SU-DHL-6 (cell line): ENCODE measurements at regions not wholly inside any gene's neighbourhood (a gene's known extent, or its start where the extent isn't known, plus 50 kb on each side); places are given as distances from the start of the nearest gene placed in this dataset.

ENCODE experiments used
- H2AFZ ChIP-seq: fragments of 200-600 bp; sonication (generic); 2 replicates; pipeline ENCODE4 v1.6.1; 2014; ENCODE audit warnings: low read depth, mild to moderate bottlenecking, moderate library complexity, mixed read lengths, antibody characterized with exemption, low read length; ENCODE audit not compliant: severe bottlenecking
- H3F3A ChIP-seq: fragments of 200-600 bp; shearing (Covaris generic); 2 replicates; pipeline ENCODE4 v1.6.0; 2016; ENCODE audit warnings: antibody characterized with exemption, mild to moderate bottlenecking; ENCODE audit not compliant: insufficient read depth
- H3K27ac ChIP-seq: fragments of 200-600 bp; sonication (generic); 2 replicates; pipeline ENCODE4 v1.5.1; 2016; ENCODE audit warnings: low read depth, mild to moderate bottlenecking, low read length, moderate library complexity, mixed read lengths
- H3K27me3 ChIP-seq: fragments of 200-600 bp; sonication (generic), shearing (Covaris generic); 2 replicates; pipeline ENCODE4 v1.6.0; 2014; ENCODE audit warnings: mild to moderate bottlenecking, low read length
- H3K36me3 ChIP-seq: fragments of 200-600 bp; sonication (generic); 2 replicates; pipeline ENCODE4 v1.6.1; 2014; ENCODE audit warnings: mild to moderate bottlenecking, low read length, mixed read lengths
- H3K4me2 ChIP-seq: fragments of 300-600, 200-600 bp; shearing (Covaris generic), sonication (generic); 2 replicates; pipeline ENCODE4 v1.6.0; 2014; ENCODE audit warnings: low read length, low read depth, mild to moderate bottlenecking; ENCODE audit not compliant: poor library complexity, severe bottlenecking
- H3K4me3 ChIP-seq: fragments of 200-600 bp; sonication (generic); 2 replicates; pipeline ENCODE4 v1.5.1; 2014; ENCODE audit warnings: antibody characterized with exemption, low read length, mild to moderate bottlenecking, mixed read lengths; ENCODE audit not compliant: insufficient read depth, poor library complexity, severe bottlenecking
- H3K79me2 ChIP-seq: fragments of 200-600 bp; sonication (generic); 2 replicates; pipeline ENCODE4 v1.6.1; 2014; ENCODE audit warnings: mild to moderate bottlenecking, low read length, moderate library complexity; ENCODE audit not compliant: insufficient read depth
- H3K9ac ChIP-seq: fragments of 200-600 bp; sonication (generic); 2 replicates; pipeline ENCODE4 v1.7.0; 2014; ENCODE audit warnings: mild to moderate bottlenecking, low read length
- H3K9me2 ChIP-seq: fragments of 200-600 bp; sonication (generic); replicated peaks from 2 replicates; pipeline ENCODE4 v1.6.1; 2014; ENCODE audit warnings: low read length; ENCODE audit not compliant: insufficient read depth
- H3K9me3 ChIP-seq: fragments of 200-600 bp; sonication (generic); 2 replicates; pipeline ENCODE4 v1.6.1; 2014; ENCODE audit warnings: low read length, mixed read lengths; ENCODE audit not compliant: insufficient read depth
- H4K20me1 ChIP-seq: fragments of 200-600 bp; sonication (generic); 2 replicates; pipeline ENCODE4 v1.6.1; 2014; ENCODE audit warnings: low read depth, mild to moderate bottlenecking, antibody characterized with exemption, low read length, moderate library complexity, mixed read lengths
- EZH2phosphoT487 ChIP-seq: fragments of 200-600 bp; sonication (generic), shearing (Covaris generic); conservative IDR thresholded peaks from 2 replicates; pipeline ENCODE4 v1.6.1; 2018; ENCODE audit warnings: mild to moderate bottlenecking, antibody characterized with exemption, low read length, moderate library complexity, mixed read lengths
- TF ChIP-seq, protein P1 (sequence below): fragments of 200-600 bp; sonication (generic); IDR thresholded peaks from one replicate; pipeline ENCODE4 v1.5.1; 2017; ENCODE audit warnings: antibody characterized with exemption, mild to moderate bottlenecking, low read length, moderate library complexity; ENCODE audit not compliant: insufficient read depth, poor library complexity, severe bottlenecking

DNA sequence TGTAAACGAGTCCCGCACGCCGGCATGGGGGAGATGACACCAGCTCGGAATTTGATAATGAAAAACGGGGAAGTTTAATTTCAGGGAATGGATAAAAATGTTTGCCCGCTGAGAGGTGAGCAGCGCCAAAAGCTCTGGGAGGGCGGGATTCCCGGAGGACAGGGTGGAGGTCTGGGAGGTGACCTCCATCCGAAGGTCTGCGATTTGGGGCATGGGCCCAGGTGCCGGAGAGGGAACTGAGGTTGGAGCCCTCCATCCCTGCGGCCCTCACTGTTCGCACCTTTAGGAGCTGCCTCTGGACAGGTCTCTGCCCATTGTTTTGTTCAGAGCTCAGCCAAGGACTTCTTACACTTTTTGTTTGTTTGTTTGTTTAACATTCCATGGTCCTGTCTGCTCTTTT is 129.8 kb downstream of the URI1 start:
- Histone ChIP-seq H3K9ac (no peak overlapping the region), H4K20me1 (no peaks in the 10 kb centered on the region), H3K79me2 (no peaks in the 10 kb centered on the region), H3K36me3 (no peaks in the 10 kb centered on the region), H3K4me2 (no peak overlapping the region), H3K9me3 (no peaks in the 10 kb centered on the region), H2AFZ (no peak overlapping the region), H3K9me2 (no peaks in the 10 kb centered on the region), H3K27ac (no peak overlapping the region), H3K27me3 (no peaks in the 10 kb centered on the region), H3F3A (no peaks in the 10 kb centered on the region), H3K4me3 (no peak overlapping the region)
- TF ChIP-seq, protein P1, sequence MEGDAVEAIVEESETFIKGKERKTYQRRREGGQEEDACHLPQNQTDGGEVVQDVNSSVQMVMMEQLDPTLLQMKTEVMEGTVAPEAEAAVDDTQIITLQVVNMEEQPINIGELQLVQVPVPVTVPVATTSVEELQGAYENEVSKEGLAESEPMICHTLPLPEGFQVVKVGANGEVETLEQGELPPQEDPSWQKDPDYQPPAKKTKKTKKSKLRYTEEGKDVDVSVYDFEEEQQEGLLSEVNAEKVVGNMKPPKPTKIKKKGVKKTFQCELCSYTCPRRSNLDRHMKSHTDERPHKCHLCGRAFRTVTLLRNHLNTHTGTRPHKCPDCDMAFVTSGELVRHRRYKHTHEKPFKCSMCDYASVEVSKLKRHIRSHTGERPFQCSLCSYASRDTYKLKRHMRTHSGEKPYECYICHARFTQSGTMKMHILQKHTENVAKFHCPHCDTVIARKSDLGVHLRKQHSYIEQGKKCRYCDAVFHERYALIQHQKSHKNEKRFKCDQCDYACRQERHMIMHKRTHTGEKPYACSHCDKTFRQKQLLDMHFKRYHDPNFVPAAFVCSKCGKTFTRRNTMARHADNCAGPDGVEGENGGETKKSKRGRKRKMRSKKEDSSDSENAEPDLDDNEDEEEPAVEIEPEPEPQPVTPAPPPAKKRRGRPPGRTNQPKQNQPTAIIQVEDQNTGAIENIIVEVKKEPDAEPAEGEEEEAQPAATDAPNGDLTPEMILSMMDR = no peak
- TF ChIP-seq EZH2phosphoT487 = no peak

DNA sequence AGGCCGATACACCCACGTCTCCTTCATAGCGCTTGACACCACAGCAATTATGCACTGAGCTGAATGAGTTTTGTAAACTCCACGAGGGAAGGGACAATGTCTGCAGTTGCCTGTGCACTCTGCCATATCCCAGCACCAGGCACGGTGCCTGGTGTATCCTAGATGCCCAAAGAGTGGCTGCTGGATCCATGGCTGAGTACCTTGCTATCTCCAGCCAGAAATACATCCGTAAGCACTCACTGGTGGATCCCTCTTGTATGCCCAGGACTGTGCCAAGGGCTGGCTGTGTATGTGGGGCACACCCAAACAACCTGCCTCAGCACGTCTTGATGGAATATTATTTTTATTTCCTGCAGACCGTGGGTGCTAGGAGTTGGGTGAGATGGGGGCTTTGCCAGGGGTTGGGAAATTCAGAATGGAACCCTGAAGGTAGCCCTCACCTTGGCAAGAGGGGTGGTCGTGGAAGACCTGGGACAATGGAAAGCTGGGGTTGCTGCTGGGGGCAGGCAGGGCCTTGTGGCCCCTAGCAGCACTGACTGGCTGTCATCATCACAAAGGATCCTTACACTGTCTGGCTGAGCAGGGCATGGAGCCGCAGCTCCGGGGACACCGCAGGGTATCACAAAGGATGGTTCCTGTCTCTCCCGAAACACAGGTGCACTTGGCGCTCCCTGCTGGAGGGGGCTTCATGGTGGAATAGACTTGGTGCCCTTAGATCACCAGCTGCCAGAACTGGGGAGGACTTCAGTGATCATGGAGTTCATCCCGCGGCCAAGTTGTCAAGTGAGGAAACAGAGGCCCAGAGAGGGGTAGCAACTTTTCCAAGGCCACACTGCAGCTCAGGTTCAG is 131.3 kb downstream of the URI1 start:
- Histone ChIP-seq H2AFZ (no peak overlapping the region), H3K9me2 (no peaks in the 10 kb centered on the region), H3K36me3 (no peaks in the 10 kb centered on the region), H3K9me3 (no peaks in the 10 kb centered on the region), H3F3A (no peaks in the 10 kb centered on the region), H3K4me2 (no peak overlapping the region), H4K20me1 (no peaks in the 10 kb centered on the region), H3K27me3 (no peaks in the 10 kb centered on the region), H3K9ac (no peak overlapping the region), H3K27ac (no peak overlapping the region), H3K4me3 (no peak overlapping the region), H3K79me2 (no peaks in the 10 kb centered on the region)
- TF ChIP-seq EZH2phosphoT487 = no peak
- TF ChIP-seq, protein P1 = no peak

DNA sequence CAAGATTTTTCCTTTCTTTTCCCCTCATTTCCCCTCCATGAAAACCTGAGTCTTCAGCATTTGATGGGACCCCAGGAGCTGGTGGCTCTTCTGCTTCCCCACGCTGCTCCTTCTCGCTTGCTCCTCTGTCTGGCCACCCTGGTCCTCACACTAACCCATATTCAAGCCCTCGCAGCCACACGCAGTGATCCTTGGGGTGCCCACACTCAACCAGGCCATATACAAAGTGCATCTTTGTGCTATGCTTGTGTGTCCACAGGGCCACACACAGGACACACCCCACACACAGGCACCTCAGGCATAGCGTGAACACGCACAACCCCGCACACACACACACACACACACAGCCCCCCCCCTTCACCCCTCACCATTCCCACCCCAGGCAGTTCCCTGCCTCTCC is 132.1 kb downstream of the URI1 start:
- H3K27me3 ChIP-seq = 0 out of 2 replicates have a peak, but pooled peaks cover under 1% of the 10 kb centered on the region
- no peak overlapping the region for H3K4me2 ChIP-seq
- no peaks in the 10 kb centered on the region for H3K79me2 ChIP-seq
- no peaks in the 10 kb centered on the region for H3K9me3 ChIP-seq
- no peak overlapping the region for H3K4me3 ChIP-seq
- no peaks in the 10 kb centered on the region for H3F3A ChIP-seq
- no peaks in the 10 kb centered on the region for H3K36me3 ChIP-seq
- TF ChIP-seq, protein P1 = no peak
- H4K20me1 ChIP-seq = no peaks in the 10 kb centered on the region
- no peak overlapping the region for H3K27ac ChIP-seq
- H3K9me2 ChIP-seq = no peaks in the 10 kb centered on the region
- H2AFZ ChIP-seq = no peak overlapping the region
- no peak overlapping the region for H3K9ac ChIP-seq
